WTC11 (cell line): ENCODE measurements at regions not wholly inside any gene's neighbourhood (a gene's known extent, or its start where the extent isn't known, plus 50 kb on each side); places are given as distances from the start of the nearest gene placed in this dataset.
A peak's percentile ranks its signal among the peaks of the same experiment; 100 is the strongest.

ENCODE experiments used
- ATAC-seq: fragments of 200-7000 bp; cut with Tn5 transposase; 2 replicates; pipeline ENCODE4 v1.10.0; 2021; ENCODE audit warnings: mild to moderate bottlenecking, moderate library complexity
- CTCF ChIA-PET: fragments of 300-600 bp; sonication (Branson Sonifier 250); formaldehyde crosslinking; loops from one replicate; lab custom pipeline; 2021; ENCODE audit warnings: antibody characterized with exemption; lab: Charles Lee
- POLR2A ChIA-PET: fragments of 350-600 bp; sonication (Branson Sonifier 250); formaldehyde crosslinking; loops from one replicate; lab custom pipeline; 2021; ENCODE audit warnings: antibody characterized with exemption; lab: Charles Lee
- DNase-seq: peaks from one replicate; pipeline ENCODE4 v3.0.0; 2021; ENCODE audit warnings: low spot score
- H3K27ac Mint-ChIP-seq: 2 replicates; pipeline ENCODE4 v1.8.0; 2021; ENCODE audit warnings: mixed read lengths
- H3K27me3 Mint-ChIP-seq: 2 replicates; pipeline ENCODE4 v1.8.0; 2021; ENCODE audit warnings: low read depth, mild to moderate bottlenecking, moderate library complexity, mixed read lengths
- H3K36me3 Mint-ChIP-seq: 2 replicates; pipeline ENCODE4 v1.8.0; 2021; ENCODE audit warnings: mixed read lengths
- H3K4me1 Mint-ChIP-seq: 2 replicates; pipeline ENCODE4 v1.8.0; 2022; ENCODE audit warnings: mixed read lengths
- H3K4me3 Mint-ChIP-seq: 2 replicates; pipeline ENCODE4 v1.8.0; 2021; ENCODE audit warnings: mild to moderate bottlenecking, moderate library complexity, mixed read lengths
- H3K9me3 Mint-ChIP-seq: 2 replicates; pipeline ENCODE4 v1.8.0; 2021; ENCODE audit warnings: mixed read lengths
- CBFB ChIP-seq: sonication (generic); formaldehyde crosslinking; IDR thresholded peaks from 2 replicates; pipeline ENCODE4 v1.8.1; 2022; ENCODE audit warnings: mild to moderate bottlenecking, low read depth, missing genetic modification reagents
- CDX4 ChIP-seq: fragments of 250-450 bp; sonication (Bioruptor Pico); IDR thresholded peaks from 2 replicates; pipeline ENCODE4 v1.9.0; 2021; ENCODE audit warnings: moderate library complexity, mild to moderate bottlenecking, inconsistent platforms, borderline replicate concordance
- ELF4 ChIP-seq: sonication (generic); formaldehyde crosslinking; IDR thresholded peaks from 2 replicates; pipeline ENCODE4 v1.8.1; 2022; ENCODE audit warnings: low read depth, mild to moderate bottlenecking, moderate library complexity, missing genetic modification reagents
- HMGA2 ChIP-seq: fragments of 250-450 bp; sonication (Bioruptor Pico); IDR thresholded peaks from 2 replicates; pipeline ENCODE4 v1.4.0; 2021; ENCODE audit warnings: mild to moderate bottlenecking, moderate library complexity
- JUN ChIP-seq: sonication (generic); formaldehyde crosslinking; IDR thresholded peaks from 2 replicates; pipeline ENCODE4 v1.8.0; 2023; ENCODE audit warnings: mild to moderate bottlenecking, missing genetic modification reagents
- MXD4 ChIP-seq: fragments of 250-450 bp; sonication (Bioruptor Pico); IDR thresholded peaks from 2 replicates; pipeline ENCODE4 v1.8.0; 2021; ENCODE audit warnings: mild to moderate bottlenecking, moderate library complexity, borderline replicate concordance
- NFATC4 ChIP-seq: fragments of 250-450 bp; sonication (Bioruptor Pico); IDR thresholded peaks from 2 replicates; pipeline ENCODE4 v1.9.0; 2021; ENCODE audit warnings: mild to moderate bottlenecking
- NFYB ChIP-seq: sonication (generic); formaldehyde crosslinking; conservative IDR thresholded peaks from 2 replicates; pipeline ENCODE4 v1.8.0; 2022; ENCODE audit warnings: low read depth, missing genetic modification reagents
- OVOL2 ChIP-seq: fragments of 250-450 bp; sonication (Bioruptor Pico); IDR thresholded peaks from 2 replicates; pipeline ENCODE4 v1.9.0; 2021; ENCODE audit warnings: mild to moderate bottlenecking, borderline replicate concordance
- PRDM15 ChIP-seq: sonication (generic); formaldehyde crosslinking; IDR thresholded peaks from 2 replicates; pipeline ENCODE4 v1.8.0; 2022; ENCODE audit warnings: missing genetic modification reagents
- RORB ChIP-seq: fragments of 250-450 bp; sonication (Bioruptor Pico); IDR thresholded peaks from 2 replicates; pipeline ENCODE4 v1.9.0; 2021; ENCODE audit warnings: mild to moderate bottlenecking
- SP1 ChIP-seq: sonication (generic); formaldehyde crosslinking; conservative IDR thresholded peaks from 2 replicates; pipeline ENCODE4 v1.8.1; 2022; ENCODE audit warnings: missing genetic modification reagents
- TEAD4 ChIP-seq: sonication (generic); formaldehyde crosslinking; IDR thresholded peaks from 2 replicates; pipeline ENCODE4 v1.8.0; 2022; ENCODE audit warnings: mild to moderate bottlenecking, missing genetic modification reagents
- ZNF317 ChIP-seq: sonication (generic); formaldehyde crosslinking; IDR thresholded peaks from 2 replicates; pipeline ENCODE4 v1.8.1; 2023; ENCODE audit warnings: low read depth, mild to moderate bottlenecking, moderate library complexity, missing genetic modification reagents, borderline replicate concordance
- ZNF396 ChIP-seq: fragments of 250-450 bp; sonication (Bioruptor Pico); IDR thresholded peaks from 2 replicates; pipeline ENCODE4 v1.8.0; 2021; ENCODE audit warnings: mild to moderate bottlenecking, moderate library complexity, borderline replicate concordance
- ZNF423 ChIP-seq: fragments of 250-450 bp; sonication (Bioruptor Pico); IDR thresholded peaks from 2 replicates; pipeline ENCODE4 v2.1.2; 2022; ENCODE audit warnings: mild to moderate bottlenecking, moderate library complexity
- TF ChIP-seq, protein P1 (sequence below): sonication (generic); formaldehyde crosslinking; IDR thresholded peaks from 2 replicates; pipeline ENCODE4 v1.8.1; 2023; ENCODE audit warnings: mild to moderate bottlenecking, missing genetic modification reagents
- TF ChIP-seq, protein P2 (sequence below): sonication (generic); formaldehyde crosslinking; IDR thresholded peaks from 2 replicates; pipeline ENCODE4 v1.8.0; 2022; ENCODE audit warnings: mild to moderate bottlenecking, missing genetic modification reagents
- TF ChIP-seq, protein P3 (sequence below): sonication (generic); formaldehyde crosslinking; IDR thresholded peaks from 2 replicates; pipeline ENCODE4 v1.8.1; 2023; ENCODE audit warnings: mild to moderate bottlenecking, missing genetic modification reagents, moderate library complexity

DNA sequence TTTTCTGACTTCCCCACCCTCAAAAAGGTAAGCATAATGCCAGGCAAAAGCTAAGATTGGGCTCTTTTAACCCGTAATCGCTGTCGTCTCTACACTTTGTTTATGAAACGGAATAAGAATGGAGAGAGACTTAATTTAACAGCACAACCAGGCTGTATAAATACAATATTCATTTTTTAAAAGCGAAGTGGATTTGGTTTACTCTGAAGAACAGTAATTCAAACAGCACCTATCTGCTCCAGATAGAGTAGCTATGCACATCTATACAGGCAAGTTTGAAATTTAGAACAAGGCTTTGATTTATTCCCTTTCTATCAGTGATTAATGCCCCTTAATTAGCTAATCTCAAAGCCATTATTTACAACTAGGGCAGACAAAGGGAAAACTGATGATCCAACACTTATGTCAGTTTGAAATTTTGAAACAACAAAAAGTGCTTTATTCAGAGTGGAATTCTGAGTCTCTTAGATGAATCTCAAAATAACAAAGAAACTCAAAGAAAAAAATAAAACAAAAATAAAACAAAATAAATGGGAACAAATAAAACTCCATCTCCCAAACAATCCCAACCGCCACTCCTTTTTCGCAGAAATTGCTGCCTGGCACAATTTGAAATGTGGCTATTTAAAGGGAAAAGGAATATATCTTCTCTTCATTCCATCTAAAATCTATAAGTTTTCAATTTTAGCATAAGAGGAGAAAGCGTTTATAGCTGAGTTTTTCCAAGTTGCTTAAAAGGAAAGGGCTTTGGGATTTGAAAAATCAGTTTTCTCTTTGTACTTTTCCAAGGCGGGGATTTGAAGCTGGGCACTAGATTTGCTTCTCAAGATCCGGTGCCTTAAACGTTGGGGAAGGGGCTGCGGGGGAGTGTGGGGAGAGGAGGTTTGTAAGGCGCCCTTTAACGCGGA is 298.6 kb downstream of the PARP8 start (continued):
- TF ChIP-seq, protein P1, sequence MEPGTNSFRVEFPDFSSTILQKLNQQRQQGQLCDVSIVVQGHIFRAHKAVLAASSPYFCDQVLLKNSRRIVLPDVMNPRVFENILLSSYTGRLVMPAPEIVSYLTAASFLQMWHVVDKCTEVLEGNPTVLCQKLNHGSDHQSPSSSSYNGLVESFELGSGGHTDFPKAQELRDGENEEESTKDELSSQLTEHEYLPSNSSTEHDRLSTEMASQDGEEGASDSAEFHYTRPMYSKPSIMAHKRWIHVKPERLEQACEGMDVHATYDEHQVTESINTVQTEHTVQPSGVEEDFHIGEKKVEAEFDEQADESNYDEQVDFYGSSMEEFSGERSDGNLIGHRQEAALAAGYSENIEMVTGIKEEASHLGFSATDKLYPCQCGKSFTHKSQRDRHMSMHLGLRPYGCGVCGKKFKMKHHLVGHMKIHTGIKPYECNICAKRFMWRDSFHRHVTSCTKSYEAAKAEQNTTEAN = no peak
- TF ChIP-seq NFATC4 (CRISPR knock-in tag) (no peak), CDX4 (CRISPR knock-in tag) (no peak)

DNA sequence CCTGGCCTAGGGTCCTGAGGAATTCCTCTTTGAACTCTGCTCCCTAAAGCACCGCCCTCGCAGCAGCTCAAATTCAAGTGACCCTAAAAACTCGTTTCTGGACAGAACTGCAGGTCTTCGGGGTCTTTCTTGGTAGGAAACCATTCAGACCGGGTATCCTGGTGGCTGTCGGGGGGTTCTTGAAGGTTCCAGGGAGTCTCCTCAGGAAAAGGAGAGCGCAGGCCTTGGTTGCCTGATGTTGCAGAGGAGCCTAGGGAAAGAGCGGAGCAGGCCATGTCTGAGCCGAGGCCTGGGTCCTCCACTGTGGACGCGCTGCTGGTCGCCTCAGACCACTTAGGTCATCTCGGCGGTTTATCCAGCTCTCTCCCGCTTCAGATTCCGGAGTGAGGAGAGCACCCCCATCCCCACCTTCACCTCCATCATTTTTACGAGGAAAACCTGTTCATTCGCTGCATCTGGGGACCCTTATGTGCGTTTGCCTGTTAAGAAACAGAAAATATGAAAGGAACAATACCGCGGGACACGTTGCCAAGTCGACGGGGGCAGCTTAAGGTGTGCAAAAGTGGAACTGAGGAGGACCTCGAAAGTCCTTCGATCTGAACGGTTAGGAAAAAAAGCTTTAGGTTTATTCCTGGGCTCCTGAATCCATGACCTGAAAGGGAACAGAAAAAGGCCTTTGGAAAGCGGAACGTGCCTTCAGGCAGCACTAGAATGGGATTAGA is 299.4 kb downstream of the PARP8 start:
- ATAC-seq = peak; percentile 7
- peaks cover 55% of the 10 kb centered on the region for H3K4me1 Mint-ChIP-seq
- CTCF ChIA-PET = interaction anchor here (0.6 to 2.3 kb wide), 7 partner anchors 13 to 422 kb away, joined by 3 to 12 read pairs (median 5); partner anchors contain the start of gene ISL1
- H3K4me3 Mint-ChIP-seq = peak overlapping the region; percentile 81
- H3K36me3 Mint-ChIP-seq = no peaks in the 10 kb centered on the region
- TF ChIP-seq PRDM15 (CRISPR knock-in tag) = 0 out of 2 replicates have a peak, but pooled peaks have one; percentile 13
- no peak for TF ChIP-seq CBFB (CRISPR knock-in tag)
- TF ChIP-seq, all 79 proteins: peak for 1
- peak; percentile 20 for DNase-seq
- POLR2A ChIA-PET = interaction anchor here (0.7 to 1.7 kb wide), 3 partner anchors 62 to 417 kb away, joined by 3 to 4 read pairs (median 3); partner anchors contain the start of gene ISL1
- Mint-ChIP-seq H3K27ac (no peak overlapping the region), H3K27me3 (peaks cover 84% of the 10 kb centered on the region), H3K9me3 (no peaks in the 10 kb centered on the region)

DNA sequence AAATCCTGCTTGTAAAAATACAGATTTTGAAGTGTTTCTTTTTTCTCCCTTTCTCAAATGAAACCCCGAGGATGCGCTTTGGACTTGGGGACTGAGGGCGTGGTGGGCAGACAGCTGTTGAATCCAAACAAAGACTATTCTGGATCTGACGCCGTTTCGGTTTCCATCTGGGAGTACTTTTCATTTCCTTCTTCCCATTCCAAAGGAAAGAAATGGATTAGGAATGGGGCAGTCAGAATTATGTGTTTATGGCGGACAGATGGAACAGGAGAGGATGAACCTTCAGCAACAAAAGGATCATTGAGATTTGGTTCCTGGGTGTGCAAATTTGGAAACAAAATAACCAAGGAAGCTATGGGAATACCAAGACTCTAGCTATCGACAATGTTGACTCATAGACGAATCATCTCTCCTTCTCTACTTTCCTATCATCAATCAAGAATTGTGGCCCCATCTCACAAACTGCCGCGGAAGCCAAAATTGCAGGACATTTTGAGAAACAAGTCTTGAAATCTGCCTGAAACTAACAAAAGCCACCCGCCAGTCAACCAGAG is 300.6 kb downstream of the PARP8 start:
- H3K4me3 Mint-ChIP-seq = peak overlapping the region; percentile 81
- H3K27me3 Mint-ChIP-seq = peaks cover 93% of the 10 kb centered on the region
- no peaks in the 10 kb centered on the region for H3K9me3 Mint-ChIP-seq
- H3K36me3 Mint-ChIP-seq = no peaks in the 10 kb centered on the region
- TF ChIP-seq OVOL2 (no peak), TEAD4 (CRISPR knock-in tag) (no peak), ZNF423 (CRISPR knock-in tag) (no peak), RORB (CRISPR knock-in tag) (no peak), JUN (CRISPR knock-in tag) (no peak), NFYB (CRISPR knock-in tag) (no peak), ZNF317 (CRISPR knock-in tag) (no peak), MXD4 (CRISPR knock-in tag) (no peak), HMGA2 (CRISPR knock-in tag) (no peak), ZNF396 (CRISPR knock-in tag) (no peak), SP1 (CRISPR knock-in tag) (no peak), ELF4 (CRISPR knock-in tag) (no peak)
- TF ChIP-seq, protein P1 = no peak
- TF ChIP-seq, protein P2, sequence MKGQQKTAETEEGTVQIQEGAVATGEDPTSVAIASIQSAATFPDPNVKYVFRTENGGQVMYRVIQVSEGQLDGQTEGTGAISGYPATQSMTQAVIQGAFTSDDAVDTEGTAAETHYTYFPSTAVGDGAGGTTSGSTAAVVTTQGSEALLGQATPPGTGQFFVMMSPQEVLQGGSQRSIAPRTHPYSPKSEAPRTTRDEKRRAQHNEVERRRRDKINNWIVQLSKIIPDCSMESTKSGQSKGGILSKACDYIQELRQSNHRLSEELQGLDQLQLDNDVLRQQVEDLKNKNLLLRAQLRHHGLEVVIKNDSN (CRISPR knock-in tag) = no peak
- TF ChIP-seq, protein P3, sequence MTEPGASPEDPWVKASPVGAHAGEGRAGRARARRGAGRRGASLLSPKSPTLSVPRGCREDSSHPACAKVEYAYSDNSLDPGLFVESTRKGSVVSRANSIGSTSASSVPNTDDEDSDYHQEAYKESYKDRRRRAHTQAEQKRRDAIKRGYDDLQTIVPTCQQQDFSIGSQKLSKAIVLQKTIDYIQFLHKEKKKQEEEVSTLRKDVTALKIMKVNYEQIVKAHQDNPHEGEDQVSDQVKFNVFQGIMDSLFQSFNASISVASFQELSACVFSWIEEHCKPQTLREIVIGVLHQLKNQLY (CRISPR knock-in tag) = no peak
- peaks cover 55% of the 10 kb centered on the region for H3K4me1 Mint-ChIP-seq
- H3K27ac Mint-ChIP-seq = no peak overlapping the region
- DNase-seq (no peak), ATAC-seq (no peak)
- CTCF ChIA-PET = interaction anchor here (0.6 to 2.3 kb wide), 9 partner anchors 8 to 1040 kb away, joined by 3 to 12 read pairs (median 5); partner anchors contain the start of gene ISL1
- POLR2A ChIA-PET = interaction anchor here (0.6 to 1.7 kb wide), 4 partner anchors 410 to 428 kb away, joined by 3 to 4 read pairs (median 4); partner anchors contain the start of gene ISL1
